22Rv1 (cell line): ENCODE measurements at regions not wholly inside any gene's neighbourhood (a gene's known extent, or its start where the extent isn't known, plus 50 kb on each side); places are given as distances from the start of the nearest gene placed in this dataset.
"Not testable (repeated sequence)": the region's sequence is repeated elsewhere in the genome, so short reads cannot be mapped to it uniquely, and the experiment has no call there.

Experiments used
- H3K27ac ChIP-seq: fragments of 450-650 bp; 2 replicates; pipeline ENCODE4 v1.5.1; 2017
- ZFX ChIP-seq: fragments of 450-650 bp; IDR thresholded peaks from 2 replicates; pipeline ENCODE4 v1.6.1; 2017; ENCODE audit warnings: antibody characterized with exemption, borderline replicate concordance
- TF ChIP-seq, protein P1 (sequence below): fragments of 450-650 bp; IDR thresholded peaks from 2 replicates; pipeline ENCODE4 v1.5.1; 2017; ENCODE audit warnings: mild to moderate bottlenecking

DNA sequence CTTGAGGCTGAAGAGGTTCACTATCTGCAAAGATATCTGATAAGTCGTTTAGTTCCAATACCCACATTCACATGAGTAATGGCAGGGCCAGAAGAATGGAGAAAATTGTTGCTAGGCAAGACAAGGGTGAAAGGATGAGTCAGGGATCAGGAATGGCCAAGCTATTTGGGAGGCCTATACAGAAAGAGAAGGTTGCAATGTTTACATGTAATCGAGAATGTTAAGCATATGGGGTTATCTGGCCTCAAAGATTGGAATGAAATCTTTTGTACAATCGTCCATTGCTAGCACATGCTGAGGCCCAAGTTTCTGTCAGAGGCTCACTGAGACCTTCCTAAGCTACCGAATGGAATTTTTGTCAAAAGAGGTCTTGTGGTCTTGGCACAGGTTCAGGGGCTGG, 299.9 kb upstream of the PLD5 start:
- TF ChIP-seq, protein P1, sequence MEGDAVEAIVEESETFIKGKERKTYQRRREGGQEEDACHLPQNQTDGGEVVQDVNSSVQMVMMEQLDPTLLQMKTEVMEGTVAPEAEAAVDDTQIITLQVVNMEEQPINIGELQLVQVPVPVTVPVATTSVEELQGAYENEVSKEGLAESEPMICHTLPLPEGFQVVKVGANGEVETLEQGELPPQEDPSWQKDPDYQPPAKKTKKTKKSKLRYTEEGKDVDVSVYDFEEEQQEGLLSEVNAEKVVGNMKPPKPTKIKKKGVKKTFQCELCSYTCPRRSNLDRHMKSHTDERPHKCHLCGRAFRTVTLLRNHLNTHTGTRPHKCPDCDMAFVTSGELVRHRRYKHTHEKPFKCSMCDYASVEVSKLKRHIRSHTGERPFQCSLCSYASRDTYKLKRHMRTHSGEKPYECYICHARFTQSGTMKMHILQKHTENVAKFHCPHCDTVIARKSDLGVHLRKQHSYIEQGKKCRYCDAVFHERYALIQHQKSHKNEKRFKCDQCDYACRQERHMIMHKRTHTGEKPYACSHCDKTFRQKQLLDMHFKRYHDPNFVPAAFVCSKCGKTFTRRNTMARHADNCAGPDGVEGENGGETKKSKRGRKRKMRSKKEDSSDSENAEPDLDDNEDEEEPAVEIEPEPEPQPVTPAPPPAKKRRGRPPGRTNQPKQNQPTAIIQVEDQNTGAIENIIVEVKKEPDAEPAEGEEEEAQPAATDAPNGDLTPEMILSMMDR: no peak
- no peak for TF ChIP-seq ZFX
- no peak overlapping the region for H3K27ac ChIP-seq

DNA sequence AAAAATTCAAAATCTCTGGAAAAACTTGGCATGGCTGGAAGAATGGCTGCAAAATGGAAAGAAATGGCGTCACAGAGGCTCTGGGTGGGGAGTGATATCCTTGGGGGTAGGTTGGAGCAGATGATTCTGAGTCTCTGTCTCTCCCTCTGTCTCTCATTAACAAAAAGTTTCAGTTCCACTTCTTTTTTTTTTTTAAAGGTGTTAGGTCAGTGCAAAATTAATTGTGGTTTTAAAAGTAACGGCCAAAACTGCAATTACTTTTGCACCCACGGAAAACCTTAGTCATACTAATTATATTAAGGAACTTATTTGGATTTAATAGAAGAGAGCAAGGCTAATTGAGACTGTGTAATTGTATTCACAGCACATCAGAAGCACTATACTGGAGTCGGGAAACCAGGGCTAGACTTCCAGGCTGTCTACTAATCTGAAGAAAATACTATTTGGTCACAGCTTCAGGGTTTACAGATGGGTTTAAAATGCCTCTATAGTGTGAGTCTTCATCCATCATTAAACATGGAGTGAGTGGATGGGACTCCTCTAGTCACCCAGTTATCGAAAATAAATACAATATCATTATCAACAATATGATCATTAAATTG, 289.1 kb upstream of the PLD5 start:
- no peak for TF ChIP-seq ZFX
- TF ChIP-seq, protein P1: no peak
- H3K27ac ChIP-seq: no peak overlapping the region

DNA sequence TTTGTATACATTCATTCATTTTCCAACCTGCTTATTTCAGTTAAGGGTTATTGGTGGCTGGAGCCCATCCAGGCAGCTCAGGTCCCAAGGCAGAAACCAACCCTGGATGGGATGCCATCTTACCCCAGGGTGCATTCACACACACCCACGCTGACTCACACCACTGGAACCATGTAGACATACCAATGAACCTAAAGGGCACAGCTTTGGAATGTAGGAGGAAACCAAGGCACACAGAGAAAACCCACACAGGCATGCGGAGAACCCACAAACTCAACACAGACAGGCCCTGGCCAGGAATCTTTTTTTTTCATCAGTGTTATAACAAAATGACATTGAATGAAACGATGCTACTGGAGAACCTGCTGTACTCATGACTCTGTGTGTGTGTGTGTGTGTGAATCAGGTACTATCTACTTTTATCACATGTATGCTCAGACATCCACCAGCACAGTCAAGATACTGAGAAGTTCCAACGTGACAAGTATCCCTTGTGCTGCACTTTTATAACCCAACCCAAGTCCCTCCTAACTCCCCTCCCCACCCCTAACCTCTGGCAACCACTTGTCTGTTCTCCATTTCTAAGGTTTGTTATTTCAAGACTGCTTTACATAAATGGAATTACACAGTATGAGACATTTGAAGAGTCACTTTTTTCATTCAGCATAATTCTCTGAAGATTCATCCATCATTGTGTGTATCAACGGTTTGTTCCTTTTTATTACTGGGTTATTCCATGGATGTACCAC, 286.8 kb upstream of the PLD5 start:
- H3K27ac ChIP-seq: no peak overlapping the region
- no peak for TF ChIP-seq ZFX
- TF ChIP-seq, protein P1: no peak

DNA sequence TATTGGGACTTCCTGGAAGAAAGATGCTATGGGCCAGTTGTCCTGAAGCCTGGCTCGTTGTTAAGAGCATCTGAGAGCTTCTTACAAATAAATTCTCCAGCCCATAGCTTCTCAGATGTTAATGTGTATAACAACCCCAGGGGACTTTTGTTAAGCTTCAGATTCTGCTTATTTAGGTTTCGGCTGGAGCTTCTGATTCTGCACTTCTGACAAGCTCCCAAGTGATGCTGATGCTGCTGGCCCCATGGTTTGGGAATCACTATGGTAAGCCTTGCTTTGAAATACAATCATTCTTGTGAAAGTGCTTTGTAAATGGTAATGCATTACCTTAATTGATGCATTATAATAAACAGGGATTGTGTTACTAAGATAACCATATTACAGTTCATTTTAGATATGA, 281.8 kb upstream of the PLD5 start:
- H3K27ac ChIP-seq: no peak overlapping the region
- TF ChIP-seq, protein P1: no peak
- TF ChIP-seq ZFX: no peak

DNA sequence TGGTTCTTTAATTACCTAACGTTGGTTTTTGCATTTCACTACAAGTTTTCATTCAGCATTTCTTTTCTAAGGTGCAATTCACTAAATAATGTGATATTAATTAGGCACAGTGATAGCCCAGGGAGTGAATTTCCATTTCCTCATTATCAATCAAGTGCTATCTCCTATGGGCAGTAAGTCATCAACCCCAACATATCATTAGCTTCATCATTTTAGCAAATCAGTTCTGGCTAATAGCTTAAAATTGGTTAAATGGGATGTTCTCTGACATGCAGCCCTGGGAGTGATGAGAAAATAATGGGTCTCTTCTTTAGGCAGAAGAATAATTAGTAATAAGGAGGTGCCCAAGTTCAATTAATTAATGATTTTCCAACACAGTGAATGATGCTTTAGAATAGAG, 280.9 kb upstream of the PLD5 start:
- H3K27ac ChIP-seq: not testable (repeated sequence)

DNA sequence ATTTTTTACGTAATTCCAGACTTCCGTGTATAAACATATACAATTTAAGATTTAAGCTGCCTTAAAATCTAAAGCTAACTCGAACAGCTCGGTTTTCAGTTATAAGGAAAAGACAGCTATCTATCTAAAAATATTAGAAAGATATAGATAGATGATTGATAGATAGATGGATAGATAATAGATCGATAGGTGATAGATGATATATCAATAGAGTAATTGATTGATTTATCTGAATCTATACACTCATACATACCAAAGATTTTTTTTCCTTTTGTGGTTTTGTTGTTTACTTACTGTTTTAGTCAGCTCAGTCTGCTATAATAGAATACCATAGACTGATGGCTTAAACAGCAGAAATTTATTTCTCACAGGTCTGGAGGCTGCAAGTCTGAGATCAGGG, 278.5 kb upstream of the PLD5 start:
- TF ChIP-seq ZFX: no peak
- TF ChIP-seq, protein P1: no peak
- no peak overlapping the region for H3K27ac ChIP-seq

DNA sequence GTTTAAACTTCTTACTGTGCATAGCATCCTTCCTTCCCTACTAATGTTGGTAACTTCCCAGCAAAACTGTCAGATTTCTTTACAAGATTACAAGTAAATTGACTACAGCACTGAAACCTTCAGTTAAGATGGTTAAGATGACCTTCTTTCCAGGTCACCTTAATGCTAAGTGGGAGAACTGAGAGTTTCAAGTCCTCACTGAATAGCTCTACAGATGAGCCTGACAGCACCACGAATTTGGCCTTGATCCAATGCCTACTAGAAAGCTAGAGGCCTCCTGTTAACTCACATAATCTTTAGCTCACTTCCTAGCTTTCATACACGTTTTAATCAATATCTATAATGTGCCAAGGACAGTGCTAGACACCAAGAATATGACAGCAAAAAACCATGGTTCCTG, 276.0 kb upstream of the PLD5 start:
- H3K27ac ChIP-seq: no peak overlapping the region
- TF ChIP-seq, protein P1: no peak
- no peak for TF ChIP-seq ZFX
